GM18519 (cell line): ENCODE measurements at regions not wholly inside any gene's neighbourhood (a gene's known extent, or its start where the extent isn't known, plus 50 kb on each side); places are given as distances from the start of the nearest gene placed in this dataset.

ENCODE experiments used
- ATAC-seq: cut with Tn5 transposase; IDR thresholded peaks from one replicate; pipeline ENCODE4 v1.9.1; 2021; ENCODE audit warnings: mild to moderate bottlenecking, moderate library complexity; ENCODE audit not compliant: unreplicated experiment, low FRiP score

GRCh38 chr4:159003420-159004253 lies 99.2 kb upstream of the RAPGEF2 start:
- no peak for ATAC-seq

GRCh38 chr4:159006202-159006601 lies 96.7 kb upstream of the RAPGEF2 start:
- ATAC-seq: no peak

GRCh38 chr4:159008671-159009070 lies 94.2 kb upstream of the RAPGEF2 start:
- ATAC-seq: no peak

- ATAC-seq: no peak
Measured at GRCh38 chr4:159009521-159009920, 93.4 kb upstream of the RAPGEF2 start.

GRCh38 chr4:159010100-159010499 lies 92.8 kb upstream of the RAPGEF2 start:
- no peak for ATAC-seq

- no peak for ATAC-seq
Measured at GRCh38 chr4:159010563-159011260, 92.2 kb upstream of the RAPGEF2 start.

- ATAC-seq: no peak
Measured at GRCh38 chr4:159012381-159012780, 90.5 kb upstream of the RAPGEF2 start.

- ATAC-seq: no peak
Measured at GRCh38 chr4:159013692-159014091, 89.2 kb upstream of the RAPGEF2 start.

- ATAC-seq: no peak
Measured at GRCh38 chr4:159014859-159015258, 88.0 kb upstream of the RAPGEF2 start.

GRCh38 chr4:159015841-159016240 lies 87.0 kb upstream of the RAPGEF2 start:
- no peak for ATAC-seq

- ATAC-seq: no peak
Measured at GRCh38 chr4:159016593-159017024, 86.3 kb upstream of the RAPGEF2 start.

- peak; percentile 26 for ATAC-seq
Measured at GRCh38 chr4:159017323-159018026, 85.4 kb upstream of the RAPGEF2 start.

- peak; percentile 94 for ATAC-seq
Measured at GRCh38 chr4:159018062-159018629, 84.7 kb upstream of the RAPGEF2 start.

- ATAC-seq: no peak
Measured at GRCh38 chr4:159019356-159019755, 83.5 kb upstream of the RAPGEF2 start.

GRCh38 chr4:159021597-159022385 lies 81.1 kb upstream of the RAPGEF2 start:
- ATAC-seq: no peak

GRCh38 chr4:159023741-159024140 lies 79.1 kb upstream of the RAPGEF2 start:
- ATAC-seq: no peak

GRCh38 chr4:159024266-159024665 lies 78.6 kb upstream of the RAPGEF2 start:
- ATAC-seq: no peak

- ATAC-seq: no peak
Measured at GRCh38 chr4:159024828-159025227, 78.1 kb upstream of the RAPGEF2 start.

GRCh38 chr4:159026329-159026728 lies 76.5 kb upstream of the RAPGEF2 start:
- ATAC-seq: no peak

GRCh38 chr4:159027535-159027934 lies 75.3 kb upstream of the RAPGEF2 start:
- ATAC-seq: peak; percentile 90
